Osteoblast (primary cell): ENCODE measurements at regions not wholly inside any gene's neighbourhood (a gene's known extent, or its start where the extent isn't known, plus 50 kb on each side); places are given as distances from the start of the nearest gene placed in this dataset.
A peak's percentile ranks its signal among the peaks of the same experiment; 100 is the strongest.

Experiments
- DNase-seq: peaks from one replicate; pipeline ENCODE4 v3.0.0; 2011; ENCODE audit warnings: low spot score, mixed read lengths; ENCODE audit not compliant: insufficient read length; ENCODE audit errors: missing footprints
- H2AFZ ChIP-seq: 2 replicates; pipeline ENCODE4 v1.6.0; 2011; ENCODE audit warnings: mild to moderate bottlenecking, low read length
- H3K27ac ChIP-seq: 2 replicates; pipeline ENCODE4 v1.5.1; 2011; ENCODE audit warnings: mild to moderate bottlenecking, low read depth, low read length, moderate library complexity
- H3K27me3 ChIP-seq: 2 replicates; pipeline ENCODE4 v1.6.0; 2012; ENCODE audit warnings: mild to moderate bottlenecking, control low read depth, inconsistent platforms, low read length, moderate library complexity; ENCODE audit not compliant: insufficient read depth
- H3K36me3 ChIP-seq: 2 replicates; pipeline ENCODE4 v1.5.1; 2011; ENCODE audit warnings: mild to moderate bottlenecking, low read length, control low read depth, moderate library complexity; ENCODE audit not compliant: insufficient read depth
- H3K4me1 ChIP-seq: 2 replicates; pipeline ENCODE4 v1.5.1; 2011; ENCODE audit warnings: mild to moderate bottlenecking, low read length, control low read depth, moderate library complexity; ENCODE audit not compliant: insufficient read depth
- H3K4me2 ChIP-seq: 2 replicates; pipeline ENCODE4 v1.6.0; 2011; ENCODE audit warnings: mild to moderate bottlenecking, low read length; ENCODE audit not compliant: insufficient read depth
- H3K4me3 ChIP-seq: fragments of 200-600 bp; sonication (generic); 3 replicates; pipeline ENCODE4 v1.5.1; 2012; ENCODE audit warnings: mild to moderate bottlenecking, low read length, inconsistent platforms; ENCODE audit not compliant: insufficient read depth
- H3K79me2 ChIP-seq: 2 replicates; pipeline ENCODE4 v1.6.0; 2012; ENCODE audit warnings: mild to moderate bottlenecking, low read length, control low read depth, inconsistent platforms; ENCODE audit not compliant: insufficient read depth
- H3K9me3 ChIP-seq: 2 replicates; pipeline ENCODE4 v1.5.1; 2011; ENCODE audit warnings: low read depth, low read length, control low read depth
- H4K20me1 ChIP-seq: 2 replicates; pipeline ENCODE4 v1.6.0; 2012; ENCODE audit warnings: mild to moderate bottlenecking, low read length, control low read depth; ENCODE audit not compliant: insufficient read depth
- CTCF ChIP-seq: IDR thresholded peaks from 2 replicates; pipeline ENCODE4 v1.5.1; 2011; ENCODE audit warnings: mild to moderate bottlenecking, low read depth, low read length, moderate library complexity; ENCODE audit errors: extremely low read depth

GRCh38 chr2:14843507-14844204 lies 211.1 kb downstream of the LRATD1 start:
- Histone ChIP-seq H3K4me3 (no peak overlapping the region), H3K36me3 (no peaks in the 10 kb centered on the region), H3K79me2 (no peaks in the 10 kb centered on the region), H3K4me1 (no peaks in the 10 kb centered on the region), H3K9me3 (no peaks in the 10 kb centered on the region), H2AFZ (no peak overlapping the region), H3K4me2 (no peak overlapping the region), H4K20me1 (no peaks in the 10 kb centered on the region), H3K27ac (no peak overlapping the region), H3K27me3 (no peaks in the 10 kb centered on the region)
- TF ChIP-seq CTCF: no peak
- no peak for DNase-seq

GRCh38 chr2:14855751-14856150 lies 223.2 kb downstream of the LRATD1 start:
- no peaks in the 10 kb centered on the region for H3K79me2 ChIP-seq
- DNase-seq: no peak
- H3K36me3 ChIP-seq: no peaks in the 10 kb centered on the region
- no peaks in the 10 kb centered on the region for H3K9me3 ChIP-seq
- H4K20me1 ChIP-seq: no peaks in the 10 kb centered on the region
- no peak overlapping the region for H3K27ac ChIP-seq
- no peak overlapping the region for H2AFZ ChIP-seq
- H3K4me3 ChIP-seq: no peak overlapping the region
- no peaks in the 10 kb centered on the region for H3K4me1 ChIP-seq
- no peak overlapping the region for H3K4me2 ChIP-seq
- TF ChIP-seq CTCF: no peak
- H3K27me3 ChIP-seq: no peaks in the 10 kb centered on the region

- H3K27me3 ChIP-seq: no peaks in the 10 kb centered on the region
- no peak overlapping the region for H3K27ac ChIP-seq
- H3K4me2 ChIP-seq: no peak overlapping the region
- DNase-seq: peak; percentile 8
- TF ChIP-seq CTCF: no peak
- no peak overlapping the region for H3K4me3 ChIP-seq
- H2AFZ ChIP-seq: no peak overlapping the region
- no peaks in the 10 kb centered on the region for H3K36me3 ChIP-seq
- H4K20me1 ChIP-seq: no peaks in the 10 kb centered on the region
- no peaks in the 10 kb centered on the region for H3K4me1 ChIP-seq
- H3K9me3 ChIP-seq: no peaks in the 10 kb centered on the region
- H3K79me2 ChIP-seq: no peaks in the 10 kb centered on the region
Measured at GRCh38 chr2:14861181-14861580, 228.7 kb downstream of the LRATD1 start.

- no peaks in the 10 kb centered on the region for H3K27me3 ChIP-seq
- no peak overlapping the region for H3K4me3 ChIP-seq
- H2AFZ ChIP-seq: no peak overlapping the region
- no peak overlapping the region for H3K27ac ChIP-seq
- no peaks in the 10 kb centered on the region for H3K36me3 ChIP-seq
- TF ChIP-seq CTCF: no peak
- no peaks in the 10 kb centered on the region for H3K9me3 ChIP-seq
- H3K79me2 ChIP-seq: no peaks in the 10 kb centered on the region
- H3K4me2 ChIP-seq: no peak overlapping the region
- H4K20me1 ChIP-seq: no peaks in the 10 kb centered on the region
- DNase-seq: no peak
- H3K4me1 ChIP-seq: no peaks in the 10 kb centered on the region
Measured at GRCh38 chr2:14866736-14867352, 234.3 kb downstream of the LRATD1 start.
